Mesodermal cell (in vitro differentiated cells): ENCODE measurements at regions not wholly inside any gene's neighbourhood (a gene's known extent, or its start where the extent isn't known, plus 50 kb on each side); places are given as distances from the start of the nearest gene placed in this dataset.
"Not testable (repeated sequence)": the region's sequence is repeated elsewhere in the genome, so short reads cannot be mapped to it uniquely, and the experiment has no call there.

Experiments
- H3K27ac ChIP-seq: 2 replicates; pipeline ENCODE4 v1.7.0; 2013; ENCODE audit warnings: mild to moderate bottlenecking, low read depth, low read length, moderate library complexity; ENCODE audit not compliant: severe bottlenecking
- H3K36me3 ChIP-seq: 2 replicates; pipeline ENCODE4 v1.7.1; 2013; ENCODE audit warnings: mild to moderate bottlenecking, low read length, moderate library complexity; ENCODE audit not compliant: control insufficient read depth, insufficient read depth
- H3K4me1 ChIP-seq: one replicate; pipeline ENCODE4 v1.7.1; 2013; ENCODE audit warnings: mild to moderate bottlenecking, low read length; ENCODE audit not compliant: insufficient read depth, control insufficient read depth, poor library complexity, severe bottlenecking
- H3K4me3 ChIP-seq: 2 replicates; pipeline ENCODE4 v1.7.0; 2013; ENCODE audit warnings: low read length, control low read depth, mild to moderate bottlenecking; ENCODE audit not compliant: insufficient read depth, poor library complexity, severe bottlenecking; ENCODE audit errors: extremely low read depth
- H3K9me3 ChIP-seq: 2 replicates; pipeline ENCODE4 v1.7.1; 2013; ENCODE audit warnings: mild to moderate bottlenecking, low read length, moderate library complexity; ENCODE audit not compliant: control insufficient read depth
- WGBS, 2 experiments: methylation state at CpG; one replicate each; pipeline ENCODE4 v1.1.5; 2013; ENCODE audit warnings: missing lambda C conversion rate in 2 of 2; ENCODE audit not compliant: insufficient coverage in 2 of 2; 5-methylcytosine and 5-hydroxymethylcytosine counted together

GRCh38 chr6:81531869-81532561 lies 220.5 kb downstream of the TENT5A start:
- 90 to 100% methylated on average over 1 of the region's 3 CpGs for WGBS, 2 experiments
- no peaks in the 10 kb centered on the region for H3K4me1 ChIP-seq
- H3K36me3 ChIP-seq, result no peaks in the 10 kb centered on the region
- H3K27ac ChIP-seq, result no peak overlapping the region
- no peak overlapping the region for H3K4me3 ChIP-seq
- H3K9me3 ChIP-seq, result no peaks in the 10 kb centered on the region

GRCh38 chr6:81517455-81517854 lies 235.0 kb downstream of the TENT5A start:
- no peaks in the 10 kb centered on the region for H3K36me3 ChIP-seq
- no peak overlapping the region for H3K27ac ChIP-seq
- H3K9me3 ChIP-seq, result no peaks in the 10 kb centered on the region
- no peaks in the 10 kb centered on the region for H3K4me1 ChIP-seq
- H3K4me3 ChIP-seq, result no peak overlapping the region
- no CpG with 5 or more reads among the region's 3 CpGs for WGBS, 2 experiments

- Histone ChIP-seq H3K27ac (no peak overlapping the region), H3K9me3 (no peaks in the 10 kb centered on the region), H3K36me3 (no peaks in the 10 kb centered on the region), H3K4me1 (no peaks in the 10 kb centered on the region), H3K4me3 (no peak overlapping the region)
- WGBS, 2 experiments, result 91% methylated on average over 5 of the region's 7 CpGs
These were observed 236.7 kb downstream of the TENT5A start for GRCh38 chr6:81515562-81516453.

- H3K36me3 ChIP-seq, H3K4me1 ChIP-seq, H3K27ac ChIP-seq, H3K4me3 ChIP-seq, H3K9me3 ChIP-seq: not testable (repeated sequence)
- WGBS, 2 experiments, result 80% methylated on average over 1 of the region's 4 CpGs; no CpG with 5 or more reads in 1 of the 2 experiments
These were observed 238.3 kb downstream of the TENT5A start for GRCh38 chr6:81514195-81514594.

GRCh38 chr6:81511423-81511822 lies 241.1 kb downstream of the TENT5A start:
- H3K4me1 ChIP-seq, result no peaks in the 10 kb centered on the region
- no peaks in the 10 kb centered on the region for H3K36me3 ChIP-seq
- H3K27ac ChIP-seq, result no peak overlapping the region
- 40% methylated on average over 1 of the region's 1 CpG; no CpG with 5 or more reads in 1 of the 2 experiments for WGBS, 2 experiments
- H3K9me3 ChIP-seq, result no peaks in the 10 kb centered on the region
- no peak overlapping the region for H3K4me3 ChIP-seq

GRCh38 chr6:81495999-81496398 lies 256.5 kb downstream of the TENT5A start:
- no CpG with 5 or more reads among the region's 1 CpG for WGBS, 2 experiments
- no peak overlapping the region for H3K27ac ChIP-seq
- no peak overlapping the region for H3K4me3 ChIP-seq

GRCh38 chr6:81491454-81492101 lies 260.9 kb downstream of the TENT5A start:
- H3K36me3 ChIP-seq, result no peaks in the 10 kb centered on the region
- H3K4me1 ChIP-seq, result no peaks in the 10 kb centered on the region
- H3K4me3 ChIP-seq, result no peak overlapping the region
- H3K27ac ChIP-seq, result no peak overlapping the region
- no peaks in the 10 kb centered on the region for H3K9me3 ChIP-seq

More at GRCh38 chr6:81495999-81496398, 256.5 kb downstream of the TENT5A start:
- no peaks in the 10 kb centered on the region for H3K36me3 ChIP-seq
- no peaks in the 10 kb centered on the region for H3K4me1 ChIP-seq
- H3K9me3 ChIP-seq, result no peaks in the 10 kb centered on the region

- H3K36me3 ChIP-seq, result no peaks in the 10 kb centered on the region
- H3K4me1 ChIP-seq, result no peaks in the 10 kb centered on the region
- no peaks in the 10 kb centered on the region for H3K9me3 ChIP-seq
- no peak overlapping the region for H3K27ac ChIP-seq
- no peak overlapping the region for H3K4me3 ChIP-seq
- WGBS, 2 experiments, result no CpG with 5 or more reads among the region's 1 CpG
These were observed 265.0 kb downstream of the TENT5A start for GRCh38 chr6:81487489-81487888.

GRCh38 chr6:81486234-81486633 lies 266.2 kb downstream of the TENT5A start:
- Histone ChIP-seq H3K27ac (no peak overlapping the region), H3K36me3 (no peaks in the 10 kb centered on the region), H3K4me1 (no peaks in the 10 kb centered on the region), H3K4me3 (no peak overlapping the region), H3K9me3 (no peaks in the 10 kb centered on the region)
- 100% methylated on average over 1 of the region's 1 CpG; no CpG with 5 or more reads in 1 of the 2 experiments for WGBS, 2 experiments

- Histone ChIP-seq H3K36me3 (no peaks in the 10 kb centered on the region), H3K9me3 (no peaks in the 10 kb centered on the region), H3K4me3 (no peak overlapping the region), H3K4me1 (no peaks in the 10 kb centered on the region), H3K27ac (no peak overlapping the region)
These were observed 267.1 kb downstream of the TENT5A start for GRCh38 chr6:81485395-81485794.

GRCh38 chr6:81484251-81484650 lies 268.2 kb downstream of the TENT5A start:
- H3K4me1 ChIP-seq, result no peaks in the 10 kb centered on the region
- no peaks in the 10 kb centered on the region for H3K36me3 ChIP-seq
- H3K9me3 ChIP-seq, result no peaks in the 10 kb centered on the region
- no peak overlapping the region for H3K4me3 ChIP-seq
- no peak overlapping the region for H3K27ac ChIP-seq
